K562 (cell line): ENCODE measurements at regions not wholly inside any gene's neighbourhood (a gene's known extent, or its start where the extent isn't known, plus 50 kb on each side); places are given as distances from the start of the nearest gene placed in this dataset.

Experiments
- ATAC-seq: fragments of 200-7000 bp; cut with Tn5 transposase; 3 replicates; pipeline ENCODE4 v1.9.1; 2020; ENCODE audit warnings: moderate library complexity
- BruUV-seq: library from RNA; stranded (reverse); fragments of 400-500 nt; replicated peaks from 2 replicates; lab custom pipeline; 2021; lab: Mats Ljungman, UMichigan
- CTCF ChIA-PET: fragments of 300-600 bp; formaldehyde crosslinking; extraction: SDS; loops from one replicate; lab custom pipeline; 2021; ENCODE audit warnings: low intra/inter-chr PET ratio; lab: Yijun Ruan, JAX
- POLR2A ChIA-PET: fragments of 300-600, 350-650 bp; sonication (Branson Sonifier 250); formaldehyde crosslinking; extraction: SDS; loops from one replicate; lab custom pipeline; 2021; ENCODE audit warnings: antibody characterized with exemption, inconsistent platforms; lab: Yijun Ruan, JAX
- DNase-seq, 4 experiments: peaks; one replicate each; pipeline versions ENCODE4 v3.0.0 to v3.0.0-alpha.2; 2011 to 2018; ENCODE audit warnings: low spot score in 3 of 4, mixed read lengths in 3 of 4; ENCODE audit errors: extremely low read depth in 1 of 4
- FAIRE-seq: peaks from 2 replicates; lab custom pipeline; 2011; peaks lifted over from hg19 to GRCh38; lab: Jason Lieb, UNC
- H2AFZ ChIP-seq: 2 replicates; pipeline ENCODE4 v1.6.0; 2011; ENCODE audit warnings: low read depth, low read length, control low read depth, inconsistent platforms
- H3K27ac ChIP-seq: fragments of 200-600 bp; 3 replicates; pipeline ENCODE4 v1.8.0; 2011; ENCODE audit warnings: low read depth, mild to moderate bottlenecking, control low read depth, inconsistent platforms, low read length, moderate library complexity, mixed read lengths; ENCODE audit errors: extremely low read depth
- H3K27me3 ChIP-seq, 2 experiments: fragments of 300-600 bp in 1 of 2; 2 replicates in 1 of 2; 3 replicates in 1 of 2; pipeline versions ENCODE4 v1.6.0 to v1.8.0; 2011; ENCODE audit warnings: inconsistent platforms in 2 of 2, low read length in 2 of 2, mild to moderate bottlenecking in 1 of 2, mixed read lengths in 1 of 2, moderate library complexity in 1 of 2; ENCODE audit not compliant: control insufficient read depth in 2 of 2, insufficient read depth in 2 of 2
- H3K36me3 ChIP-seq: fragments of 300-600 bp; 3 replicates; pipeline ENCODE4 v1.8.0; 2011; ENCODE audit warnings: mild to moderate bottlenecking, low read length, inconsistent platforms; ENCODE audit not compliant: control insufficient read depth, insufficient read depth
- H3K4me1 ChIP-seq, 2 experiments: fragments of 200-600 bp in 1 of 2; replicated peaks in 1 of 2; 2 replicates in 1 of 2; 3 replicates in 1 of 2; pipeline versions ENCODE4 v1.5.1 to v1.8.0; 2011; ENCODE audit warnings: inconsistent platforms in 2 of 2, low read length in 2 of 2, mild to moderate bottlenecking in 1 of 2, mixed read lengths in 1 of 2, moderate library complexity in 1 of 2; ENCODE audit not compliant: control insufficient read depth in 2 of 2, insufficient read depth in 2 of 2
- H3K4me2 ChIP-seq: 2 replicates; pipeline ENCODE4 v1.6.1; 2011; ENCODE audit warnings: low read length, control low read depth, inconsistent platforms, mixed read lengths; ENCODE audit not compliant: insufficient read depth
- H3K4me3 ChIP-seq: fragments of 200-600 bp; sonication (generic), shearing (Covaris generic); 2 replicates; pipeline ENCODE4 v1.5.1; 2016; ENCODE audit warnings: control low read depth, inconsistent platforms
- H3K79me2 ChIP-seq: fragments of 200-600 bp; 3 replicates; pipeline ENCODE4 v1.8.0; 2011; ENCODE audit warnings: low read length, inconsistent platforms; ENCODE audit not compliant: control insufficient read depth, insufficient read depth
- H3K9ac ChIP-seq, 2 experiments: 2 replicates each; pipeline versions ENCODE4 v1.6.0 to v1.6.1; 2011; ENCODE audit warnings: low read depth in 2 of 2, low read length in 2 of 2, control low read depth in 1 of 2, inconsistent platforms in 1 of 2, mild to moderate bottlenecking in 1 of 2, mixed read lengths in 1 of 2; ENCODE audit not compliant: insufficient read depth in 1 of 2
- H3K9me1 ChIP-seq: one replicate; pipeline ENCODE4 v1.6.0; 2011; ENCODE audit warnings: inconsistent platforms, mild to moderate bottlenecking, low read length, moderate library complexity; ENCODE audit not compliant: control insufficient read depth, insufficient read depth
- H3K9me3 ChIP-seq: replicated peaks from 2 replicates; pipeline ENCODE4 v1.5.1; 2011; ENCODE audit warnings: low read depth, low read length, inconsistent platforms; ENCODE audit not compliant: control insufficient read depth, insufficient read depth
- H4K20me1 ChIP-seq: replicated peaks from 2 replicates; pipeline ENCODE4 v1.6.1; 2011; ENCODE audit warnings: low read length, inconsistent platforms, mixed read lengths; ENCODE audit not compliant: control insufficient read depth, insufficient read depth
- GTF2A2 ChIP-seq: IDR thresholded peaks from 2 replicates; pipeline ENCODE4 v1.6.1; 2016; ENCODE audit warnings: mild to moderate bottlenecking, missing genetic modification characterization, missing compliant biosample characterization
- KLF16 ChIP-seq: IDR thresholded peaks from 2 replicates; pipeline ENCODE4 v1.6.1; 2016; ENCODE audit warnings: antibody characterized with exemption
- MTA3 ChIP-seq: fragments of 450-650 bp; formaldehyde crosslinking; IDR thresholded peaks from 2 replicates; pipeline ENCODE4 v1.6.1; 2017; ENCODE audit warnings: mild to moderate bottlenecking, borderline replicate concordance
- NFATC3 ChIP-seq: fragments of 450-650 bp; IDR thresholded peaks from 2 replicates; pipeline ENCODE4 v1.6.1; 2017; ENCODE audit warnings: mild to moderate bottlenecking
- SNRNP70 ChIP-seq: fragments of 200-400 bp; formaldehyde crosslinking; optimal IDR thresholded peaks from 2 replicates; pipeline ENCODE3; 2017; ENCODE audit warnings: low read depth, low read length
- TRIM24 ChIP-seq, 2 experiments: fragments of 450-650 bp; IDR thresholded peaks; 2 replicates each; pipeline ENCODE4 v1.6.1; 2016
- TSC22D4 ChIP-seq: fragments of 450-650 bp; IDR thresholded peaks from 2 replicates; pipeline ENCODE4 v1.6.1; 2016; ENCODE audit warnings: missing genetic modification characterization, missing biosample characterization, control low read depth
- XRCC5 ChIP-seq: fragments of 200-400 bp; formaldehyde crosslinking; IDR thresholded peaks from 2 replicates; pipeline ENCODE4 v1.6.1; 2017; ENCODE audit warnings: low read depth, mild to moderate bottlenecking, low read length
- ZNF347 ChIP-seq: fragments of 450-650 bp; formaldehyde crosslinking; IDR thresholded peaks from 2 replicates; pipeline ENCODE4 v1.4.0; 2020; ENCODE audit warnings: low read depth, mild to moderate bottlenecking, moderate library complexity
- ZNF707 ChIP-seq: fragments of 250-450 bp; sonication (Bioruptor Pico); conservative IDR thresholded peaks from 2 replicates; pipeline ENCODE4 v1.8.0; 2022; ENCODE audit warnings: inconsistent platforms, mild to moderate bottlenecking, moderate library complexity
- WGBS: fragments of 100-300 bp; shearing (Covaris generic); methylation state at CpG from one replicate; pipeline ENCODE4 v1.1.6; 2016; ENCODE audit warnings: low coverage, mixed read lengths; ENCODE audit not compliant: insufficient coverage; ENCODE audit errors: missing lambda C conversion rate; 5-methylcytosine and 5-hydroxymethylcytosine counted together
- in situ Hi-C: fragments of 300-500 bp; cut with MboI; formaldehyde crosslinking; loops from 4 replicates; pipeline ENCODE4 v1.15.0; 2018; ENCODE audit warnings: inconsistent platforms, mixed read lengths
- intact Hi-C: fragments of 100-400 bp; cut with micrococcal nuclease; formaldehyde crosslinking; loops from 2 replicates; pipeline ENCODE4 v1.14.2; 2022
- TF ChIP-seq, protein P1 (sequence below): fragments of 450-650 bp; formaldehyde crosslinking; IDR thresholded peaks from 2 replicates; pipeline ENCODE4 v1.4.0; 2020; ENCODE audit warnings: mild to moderate bottlenecking, moderate library complexity
- TF ChIP-seq, protein P2 (sequence below): fragments of 450-650 bp; IDR thresholded peaks from 2 replicates; pipeline ENCODE4 v1.6.1; 2016; ENCODE audit warnings: borderline replicate concordance
- TF ChIP-seq, protein P3 (sequence below): fragments of 250-450 bp; sonication (Bioruptor Pico); IDR thresholded peaks from 2 replicates; pipeline ENCODE4 v1.5.0; 2021; ENCODE audit warnings: mild to moderate bottlenecking, borderline replicate concordance

DNA sequence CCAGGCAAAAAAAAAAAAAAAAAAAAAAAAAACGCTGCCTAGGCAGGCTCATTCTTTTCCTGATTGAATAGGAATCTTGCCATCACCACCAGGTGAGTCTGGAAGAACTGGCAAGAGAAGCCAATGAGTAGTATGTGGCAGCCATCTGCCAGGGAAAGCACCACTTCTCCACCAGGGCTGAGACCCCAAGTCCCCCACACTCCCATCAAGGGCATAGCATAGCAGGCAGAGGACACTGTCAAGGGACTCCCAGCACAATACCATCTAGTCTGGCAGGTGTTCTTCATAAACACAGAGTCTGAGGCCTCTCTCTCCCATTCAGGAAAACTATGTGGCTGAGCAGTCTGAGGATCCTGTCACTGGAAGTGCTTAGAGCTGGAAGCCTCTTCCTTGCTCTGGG is 538.1 kb upstream of the DSEL start:
- H3K9me1 ChIP-seq = no peaks in the 10 kb centered on the region
- in situ Hi-C loops (no loop called here), intact Hi-C loops (no loop called here)
- ChIA-PET CTCF (no interaction called here), POLR2A (no interaction called here)
- H4K20me1 ChIP-seq = no peaks in the 10 kb centered on the region
- no peaks in the 10 kb centered on the region for H3K79me2 ChIP-seq
- H3K9me3 ChIP-seq = no peaks in the 10 kb centered on the region
- FAIRE-seq (no peak), ATAC-seq (no peak), DNase-seq (no peak)
- no peak overlapping the region for H3K27ac ChIP-seq
- no peak overlapping the region for H3K4me3 ChIP-seq
- H3K9ac ChIP-seq = no peak overlapping the region
- BruUV-seq = no TSS peak
- H3K36me3 ChIP-seq = no peaks in the 10 kb centered on the region
- H3K4me2 ChIP-seq = no peak overlapping the region
- no peak overlapping the region for H2AFZ ChIP-seq
- TF ChIP-seq, protein P1, sequence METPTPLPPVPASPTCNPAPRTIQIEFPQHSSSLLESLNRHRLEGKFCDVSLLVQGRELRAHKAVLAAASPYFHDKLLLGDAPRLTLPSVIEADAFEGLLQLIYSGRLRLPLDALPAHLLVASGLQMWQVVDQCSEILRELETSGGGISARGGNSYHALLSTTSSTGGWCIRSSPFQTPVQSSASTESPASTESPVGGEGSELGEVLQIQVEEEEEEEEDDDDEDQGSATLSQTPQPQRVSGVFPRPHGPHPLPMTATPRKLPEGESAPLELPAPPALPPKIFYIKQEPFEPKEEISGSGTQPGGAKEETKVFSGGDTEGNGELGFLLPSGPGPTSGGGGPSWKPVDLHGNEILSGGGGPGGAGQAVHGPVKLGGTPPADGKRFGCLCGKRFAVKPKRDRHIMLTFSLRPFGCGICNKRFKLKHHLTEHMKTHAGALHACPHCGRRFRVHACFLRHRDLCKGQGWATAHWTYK (CRISPR knock-in tag) = no peak
- no peaks in the 10 kb centered on the region for H3K27me3 ChIP-seq
- no peaks in the 10 kb centered on the region for H3K4me1 ChIP-seq
- no CpG with 5 or more reads among the region's 1 CpG for WGBS

DNA sequence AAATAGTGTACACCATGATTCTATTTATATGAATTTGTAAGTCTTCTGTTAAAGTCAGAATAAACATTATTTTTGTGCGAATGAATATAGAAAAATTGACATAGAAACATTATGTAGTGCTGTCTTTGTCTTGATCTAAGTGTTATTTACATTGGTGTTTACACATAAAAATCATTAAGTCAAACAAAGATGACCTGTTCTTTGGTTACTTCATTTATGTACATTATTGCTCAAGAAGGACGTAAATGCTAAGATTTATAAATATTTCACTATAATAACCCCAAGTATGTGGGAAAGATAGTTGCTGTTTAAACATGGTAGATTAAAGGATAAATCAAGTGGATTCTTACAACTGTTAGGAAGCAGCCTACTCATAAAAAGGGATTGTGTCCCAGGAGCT is 536.8 kb upstream of the DSEL start:
- FAIRE-seq = no peak
- no peaks in the 10 kb centered on the region for H3K27me3 ChIP-seq
- no peak overlapping the region for H3K4me2 ChIP-seq
- no peaks in the 10 kb centered on the region for H3K79me2 ChIP-seq
- H3K27ac ChIP-seq = no peak overlapping the region
- DNase-seq = no peak
- H3K9me3 ChIP-seq = no peaks in the 10 kb centered on the region
- no peak overlapping the region for H3K4me3 ChIP-seq
- BruUV-seq = no TSS peak
- no peaks in the 10 kb centered on the region for H3K36me3 ChIP-seq
- no peaks in the 10 kb centered on the region for H3K9me1 ChIP-seq
- ChIA-PET POLR2A (no interaction called here), CTCF (no interaction called here)
- WGBS = 4% methylated on average over 2 of the region's 2 CpGs
- H4K20me1 ChIP-seq = no peaks in the 10 kb centered on the region
- H3K4me1 ChIP-seq = no peaks in the 10 kb centered on the region
- no peak overlapping the region for H3K9ac ChIP-seq
- no peak for ATAC-seq
- no peak overlapping the region for H2AFZ ChIP-seq
- in situ Hi-C loops (no loop called here), intact Hi-C loops (no loop called here)
- TF ChIP-seq ZNF347 (no peak), GTF2A2 (tag) (no peak), ZNF707 (CRISPR knock-in tag) (no peak), XRCC5 (no peak), KLF16 (no peak), SNRNP70 (no peak), TSC22D4 (tag) (no peak), TRIM24 (IDR thresholded peaks at IDR 0.05) (no peak), NFATC3 (no peak), MTA3 (no peak)
- TF ChIP-seq, protein P2, sequence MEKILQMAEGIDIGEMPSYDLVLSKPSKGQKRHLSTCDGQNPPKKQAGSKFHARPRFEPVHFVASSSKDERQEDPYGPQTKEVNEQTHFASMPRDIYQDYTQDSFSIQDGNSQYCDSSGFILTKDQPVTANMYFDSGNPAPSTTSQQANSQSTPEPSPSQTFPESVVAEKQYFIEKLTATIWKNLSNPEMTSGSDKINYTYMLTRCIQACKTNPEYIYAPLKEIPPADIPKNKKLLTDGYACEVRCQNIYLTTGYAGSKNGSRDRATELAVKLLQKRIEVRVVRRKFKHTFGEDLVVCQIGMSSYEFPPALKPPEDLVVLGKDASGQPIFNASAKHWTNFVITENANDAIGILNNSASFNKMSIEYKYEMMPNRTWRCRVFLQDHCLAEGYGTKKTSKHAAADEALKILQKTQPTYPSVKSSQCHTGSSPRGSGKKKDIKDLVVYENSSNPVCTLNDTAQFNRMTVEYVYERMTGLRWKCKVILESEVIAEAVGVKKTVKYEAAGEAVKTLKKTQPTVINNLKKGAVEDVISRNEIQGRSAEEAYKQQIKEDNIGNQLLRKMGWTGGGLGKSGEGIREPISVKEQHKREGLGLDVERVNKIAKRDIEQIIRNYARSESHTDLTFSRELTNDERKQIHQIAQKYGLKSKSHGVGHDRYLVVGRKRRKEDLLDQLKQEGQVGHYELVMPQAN = no peak
- TF ChIP-seq, protein P3, sequence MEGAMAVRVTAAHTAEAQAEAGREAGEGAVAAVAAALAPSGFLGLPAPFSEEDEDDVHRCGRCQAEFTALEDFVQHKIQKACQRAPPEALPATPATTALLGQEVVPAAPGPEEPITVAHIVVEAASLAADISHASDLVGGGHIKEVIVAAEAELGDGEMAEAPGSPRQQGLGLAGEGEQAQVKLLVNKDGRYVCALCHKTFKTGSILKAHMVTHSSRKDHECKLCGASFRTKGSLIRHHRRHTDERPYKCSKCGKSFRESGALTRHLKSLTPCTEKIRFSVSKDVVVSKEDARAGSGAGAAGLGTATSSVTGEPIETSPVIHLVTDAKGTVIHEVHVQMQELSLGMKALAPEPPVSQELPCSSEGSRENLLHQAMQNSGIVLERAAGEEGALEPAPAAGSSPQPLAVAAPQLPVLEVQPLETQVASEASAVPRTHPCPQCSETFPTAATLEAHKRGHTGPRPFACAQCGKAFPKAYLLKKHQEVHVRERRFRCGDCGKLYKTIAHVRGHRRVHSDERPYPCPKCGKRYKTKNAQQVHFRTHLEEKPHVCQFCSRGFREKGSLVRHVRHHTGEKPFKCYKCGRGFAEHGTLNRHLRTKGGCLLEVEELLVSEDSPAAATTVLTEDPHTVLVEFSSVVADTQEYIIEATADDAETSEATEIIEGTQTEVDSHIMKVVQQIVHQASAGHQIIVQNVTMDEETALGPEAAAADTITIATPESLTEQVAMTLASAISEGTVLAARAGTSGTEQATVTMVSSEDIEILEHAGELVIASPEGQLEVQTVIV (CRISPR knock-in tag) = no peak
